GM19438 (cell line): ENCODE measurements at regions not wholly inside any gene's neighbourhood (a gene's known extent, or its start where the extent isn't known, plus 50 kb on each side); places are given as distances from the start of the nearest gene placed in this dataset.

Experiments used
- ATAC-seq: cut with Tn5 transposase; IDR thresholded peaks from one replicate; pipeline ENCODE4 v1.9.1; 2021; ENCODE audit warnings: low read depth; ENCODE audit not compliant: unreplicated experiment

DNA sequence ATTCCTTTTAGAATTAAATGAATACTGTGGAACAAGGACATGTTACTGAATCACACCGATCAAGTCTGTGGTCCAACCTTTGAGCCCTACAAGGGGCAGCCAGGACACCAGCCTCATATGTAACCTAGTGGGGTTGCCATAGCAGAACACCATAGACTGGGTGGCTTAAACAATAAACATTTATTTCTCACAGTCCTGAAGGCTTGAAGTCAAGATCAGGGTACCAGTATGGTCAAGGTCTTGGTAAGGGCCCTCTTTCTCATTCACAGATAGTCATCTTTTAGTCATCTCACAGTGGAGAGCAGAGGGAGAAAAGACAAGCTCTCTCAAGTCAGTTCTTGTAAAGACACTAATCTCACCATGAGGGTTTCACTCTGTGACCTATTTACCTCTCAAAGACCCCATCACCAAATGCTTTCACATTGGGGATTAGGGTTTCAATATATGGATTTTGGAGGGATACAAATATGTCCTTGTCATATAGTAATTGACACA, 422.5 kb downstream of the GADD45G start:
- ATAC-seq: no peak

GRCh38 chr9:90029386-90029785, 424.6 kb downstream of the GADD45G start:
- ATAC-seq: no peak

DNA sequence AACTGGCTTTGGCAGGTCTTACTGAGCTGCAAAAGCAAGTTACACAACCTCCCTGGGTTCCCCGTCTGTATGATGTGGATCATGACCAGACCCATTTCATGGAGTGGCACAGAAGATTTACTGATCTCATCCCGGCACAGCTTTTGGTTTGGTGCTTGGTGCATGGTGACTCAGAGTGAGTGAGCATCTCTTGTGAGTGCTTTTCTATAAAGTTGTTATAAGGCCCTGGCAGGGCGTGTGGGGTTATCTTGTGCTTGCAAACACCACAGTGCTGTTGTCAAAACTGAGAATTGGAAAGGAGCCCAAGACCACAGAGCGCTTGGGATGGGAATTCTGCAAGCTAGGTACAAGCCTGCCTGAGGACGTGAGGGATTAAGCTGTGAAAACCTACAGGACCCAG, 425.2 kb downstream of the GADD45G start:
- ATAC-seq: no peak

GRCh38 chr9:90032296-90033027, 427.6 kb downstream of the GADD45G start:
- no peak for ATAC-seq

DNA sequence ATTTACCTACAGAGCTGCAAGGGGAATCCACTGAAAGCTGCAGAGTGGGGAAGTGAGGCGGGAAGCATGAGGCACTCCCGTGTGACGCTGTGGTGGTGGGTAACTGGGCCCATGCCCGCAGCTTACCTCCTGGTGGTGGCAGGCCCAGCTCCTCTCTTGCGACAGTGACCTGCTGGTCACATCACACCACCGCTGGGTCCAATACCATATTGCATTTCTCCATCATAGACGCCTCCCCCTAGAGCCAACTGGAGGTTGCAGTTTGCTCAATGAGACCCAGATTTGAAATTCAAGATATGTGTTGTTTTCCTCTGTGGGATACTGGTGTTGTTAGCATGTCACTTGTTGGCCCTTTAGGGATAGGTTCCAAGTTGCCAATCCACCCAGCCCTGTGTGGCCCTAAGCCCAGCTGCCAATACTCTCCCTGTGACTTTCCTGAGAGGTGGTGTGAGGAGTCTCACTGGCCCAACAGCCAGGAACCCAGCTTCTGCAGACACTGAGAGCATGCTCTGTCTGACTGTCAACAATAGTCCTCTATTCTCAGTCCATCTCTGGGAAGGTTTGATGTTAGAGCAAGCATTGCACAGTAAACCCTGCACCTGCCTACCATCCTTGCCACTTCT, 428.3 kb downstream of the GADD45G start:
- no peak for ATAC-seq

- ATAC-seq: no peak
Observed at GRCh38 chr9:90034071-90034470, 429.3 kb downstream of the GADD45G start.

DNA sequence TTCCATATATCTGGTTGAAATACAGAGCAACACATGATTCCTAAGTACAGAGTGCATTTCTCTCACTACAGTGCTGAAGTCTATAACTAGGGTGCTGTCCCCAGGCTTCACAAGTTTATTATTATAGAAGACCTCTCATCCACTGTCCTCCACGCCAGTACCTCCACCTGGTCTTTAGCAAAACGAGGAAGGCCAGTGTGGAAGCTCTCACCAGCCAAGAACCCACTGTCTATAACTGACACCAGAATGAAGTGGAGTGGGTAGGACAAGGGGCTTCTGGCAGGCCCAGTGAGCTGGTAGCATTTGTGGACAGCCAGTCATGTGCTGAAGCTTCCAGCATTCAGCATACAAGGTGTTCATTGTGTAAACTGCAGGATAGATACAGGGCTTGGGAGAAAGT, 430.7 kb downstream of the GADD45G start:
- ATAC-seq: no peak

DNA sequence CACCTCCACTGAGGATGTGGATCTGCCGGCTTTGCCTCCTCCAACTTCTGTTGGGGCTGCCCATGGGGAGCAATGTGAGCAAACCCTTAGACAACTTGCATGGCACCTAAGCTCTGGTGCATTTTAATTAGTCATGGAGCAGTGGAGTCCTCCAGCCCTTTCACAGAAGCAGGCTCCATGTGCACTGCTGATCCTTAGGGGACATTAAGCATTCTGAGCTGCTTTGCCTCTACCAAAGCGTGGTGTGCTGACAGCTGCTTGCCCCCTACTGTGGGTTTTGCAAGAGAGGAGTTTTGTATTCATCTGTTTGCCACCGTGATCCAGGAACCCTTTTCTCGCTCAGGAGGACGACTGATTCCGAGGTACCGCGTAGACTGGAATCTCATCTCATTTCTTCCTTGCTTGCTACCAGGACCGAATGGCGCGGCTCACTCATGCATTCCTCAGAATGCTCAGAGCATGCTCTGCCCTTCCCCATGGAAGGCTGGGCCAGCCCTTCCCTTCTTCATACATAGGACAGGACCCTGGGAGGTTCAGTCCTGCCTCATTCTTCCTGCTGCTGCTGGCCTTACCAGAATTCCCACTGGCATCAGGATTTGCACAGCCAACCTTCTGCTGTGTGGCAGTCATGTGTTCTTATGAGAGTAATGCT, 432.5 kb downstream of the GADD45G start:
- no peak for ATAC-seq

DNA sequence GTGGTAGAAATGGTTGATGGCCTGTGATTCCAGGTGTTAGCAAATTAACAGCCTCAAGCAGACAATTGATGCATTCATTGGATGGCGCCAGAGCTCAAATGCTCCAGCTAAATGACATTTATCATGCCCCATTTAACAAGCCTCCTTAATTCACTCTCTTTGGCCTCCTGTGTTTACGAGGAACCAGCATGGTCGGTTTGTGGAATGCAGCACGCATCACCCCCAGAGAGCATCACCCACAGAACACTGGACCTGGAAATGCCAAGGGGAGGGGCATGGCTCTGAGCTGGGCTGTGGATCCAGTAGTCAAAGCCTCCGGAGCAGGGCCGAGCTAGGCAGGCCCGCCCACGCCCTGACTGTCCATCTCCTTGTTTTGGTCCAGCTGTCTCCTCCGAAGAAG, 434.0 kb downstream of the GADD45G start:
- ATAC-seq: no peak

- no peak for ATAC-seq
Observed at GRCh38 chr9:90044263-90044662, 439.5 kb downstream of the GADD45G start.

GRCh38 chr9:90044710-90045151, 439.9 kb downstream of the GADD45G start:
- ATAC-seq: no peak

GRCh38 chr9:90046317-90046861, 441.6 kb downstream of the GADD45G start:
- ATAC-seq: no peak

GRCh38 chr9:90047828-90048227, 443.0 kb downstream of the GADD45G start:
- no peak for ATAC-seq

DNA sequence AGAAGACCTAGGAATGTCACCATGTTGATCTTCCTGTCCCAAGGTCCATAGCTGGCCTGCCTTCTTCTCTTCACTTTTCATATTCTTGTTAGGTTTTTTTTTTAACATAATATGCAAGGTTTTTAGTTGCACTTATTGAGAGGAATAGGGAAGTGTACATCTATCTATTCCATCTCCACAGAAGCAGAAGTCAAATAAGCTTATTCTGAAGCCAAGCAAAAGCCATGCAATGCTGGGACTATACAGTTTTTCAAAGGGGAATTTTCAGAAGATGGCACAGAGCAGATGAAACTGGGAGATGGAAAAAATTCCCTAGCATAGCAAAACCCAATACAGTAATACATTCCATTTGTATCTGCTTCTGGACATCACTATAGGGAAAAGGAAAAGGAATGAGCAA, 447.6 kb downstream of the GADD45G start:
- ATAC-seq: no peak

GRCh38 chr9:90053027-90053426, 448.2 kb downstream of the GADD45G start:
- no peak for ATAC-seq

DNA sequence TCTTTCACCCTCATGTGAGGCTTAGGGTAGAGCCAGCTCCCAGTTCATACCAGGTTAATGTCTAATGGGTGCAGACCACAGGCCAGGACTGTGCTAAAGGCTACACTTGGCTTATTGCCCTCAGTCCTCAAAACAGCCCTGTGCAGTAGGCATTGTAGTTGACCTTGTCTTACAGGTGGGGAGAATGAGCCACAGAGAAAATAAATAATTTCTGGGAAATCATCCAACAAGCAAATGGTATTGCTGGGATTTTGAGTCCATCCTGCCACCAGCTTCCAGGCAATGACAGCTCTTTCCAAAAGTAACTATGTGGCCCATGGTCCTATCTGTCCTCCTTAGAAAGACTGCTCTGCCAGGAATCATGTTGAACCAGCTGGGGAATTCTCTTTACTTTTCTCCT, 450.0 kb downstream of the GADD45G start:
- ATAC-seq: no peak

- no peak for ATAC-seq
Observed at GRCh38 chr9:90055226-90055625, 450.4 kb downstream of the GADD45G start.

GRCh38 chr9:90057361-90057760, 452.5 kb downstream of the GADD45G start:
- no peak for ATAC-seq

DNA sequence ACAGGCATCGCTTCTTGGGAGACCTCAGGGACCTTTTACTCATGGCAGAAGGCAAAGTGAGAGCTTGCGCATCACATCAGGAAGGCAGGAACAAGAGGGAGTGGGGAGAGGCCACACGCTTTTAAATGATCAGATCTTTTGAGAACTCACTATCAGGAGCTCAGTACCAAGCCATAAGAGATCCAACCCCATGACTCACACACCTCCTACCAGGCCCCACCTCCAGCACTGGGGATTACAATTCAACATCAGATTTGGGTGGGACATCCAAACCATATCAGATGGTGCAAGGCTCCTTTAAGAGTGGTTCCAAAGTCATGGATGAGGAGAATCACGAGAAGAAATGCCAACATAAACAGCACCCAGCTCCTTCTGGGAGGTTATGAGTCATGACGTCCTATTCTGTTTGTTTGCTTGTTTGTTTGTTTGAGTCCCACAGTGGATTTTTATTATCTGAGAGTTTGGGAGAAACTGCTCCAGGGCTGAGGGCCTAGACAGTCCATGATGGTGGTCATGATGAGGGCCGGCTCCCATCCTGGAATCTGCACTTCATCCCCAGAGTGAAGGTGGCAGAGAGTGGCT, 453.5 kb downstream of the GADD45G start:
- no peak for ATAC-seq

GRCh38 chr9:90059436-90059835, 454.6 kb downstream of the GADD45G start:
- no peak for ATAC-seq

DNA sequence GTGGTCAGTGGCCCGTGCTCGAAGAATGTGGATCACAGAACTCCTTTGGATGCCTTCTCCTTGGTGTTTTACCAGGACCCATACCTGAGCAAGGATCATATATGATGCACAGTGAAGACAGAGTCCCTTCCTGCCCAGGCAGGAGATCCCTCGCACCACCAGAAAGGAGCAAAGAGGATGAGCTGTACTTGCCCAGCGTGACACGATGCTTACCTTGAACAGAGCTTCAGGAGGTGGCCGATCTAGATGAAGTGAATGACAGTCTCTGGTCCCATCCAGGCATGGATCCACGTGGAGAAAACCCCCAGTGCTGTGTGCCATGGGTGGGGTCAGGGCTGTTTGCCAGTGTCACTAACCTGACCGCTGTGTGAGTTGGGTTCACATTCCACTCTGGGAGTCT, 455.4 kb downstream of the GADD45G start:
- no peak for ATAC-seq
